Endodermal cell (in vitro differentiated cells): ENCODE measurements at regions not wholly inside any gene's neighbourhood (a gene's known extent, or its start where the extent isn't known, plus 50 kb on each side); places are given as distances from the start of the nearest gene placed in this dataset.

ENCODE experiments used
- DNase-seq: peaks from one replicate; pipeline ENCODE4 v3.0.0-alpha.2; 2017
- H3K27ac ChIP-seq: 2 replicates; pipeline ENCODE4 v1.5.1; 2013; ENCODE audit warnings: mild to moderate bottlenecking, low read depth, low read length, moderate library complexity
- H3K27me3 ChIP-seq: 2 replicates; pipeline ENCODE4 v1.6.1; 2013; ENCODE audit warnings: mild to moderate bottlenecking, low read length, moderate library complexity; ENCODE audit not compliant: insufficient read depth, control insufficient read depth, poor library complexity, severe bottlenecking
- H3K36me3 ChIP-seq: 2 replicates; pipeline ENCODE4 v1.7.0; 2013; ENCODE audit warnings: mild to moderate bottlenecking, low read length, moderate library complexity; ENCODE audit not compliant: control insufficient read depth, insufficient read depth
- H3K4me1 ChIP-seq: one replicate; pipeline ENCODE4 v1.7.0; 2013; ENCODE audit warnings: low read length; ENCODE audit not compliant: control insufficient read depth, insufficient read depth
- H3K4me3 ChIP-seq: 2 replicates; pipeline ENCODE4 v1.5.1; 2013; ENCODE audit warnings: mild to moderate bottlenecking, low read length, moderate library complexity
- H3K9ac ChIP-seq: 2 replicates; pipeline ENCODE4 v1.6.1; 2013; ENCODE audit warnings: mild to moderate bottlenecking, low read length, moderate library complexity; ENCODE audit not compliant: poor library complexity, severe bottlenecking; ENCODE audit errors: extremely low read depth
- H3K9me3 ChIP-seq: 2 replicates; pipeline ENCODE4 v1.6.1; 2013; ENCODE audit warnings: mild to moderate bottlenecking, low read length, moderate library complexity; ENCODE audit not compliant: control insufficient read depth
- H3K27ac Mint-ChIP-seq: 2 replicates; pipeline ENCODE4 v1.8.0; 2020; ENCODE audit warnings: mixed read lengths
- H3K27me3 Mint-ChIP-seq: 2 replicates; pipeline ENCODE4 v1.8.0; 2021; ENCODE audit warnings: mild to moderate bottlenecking, mixed read lengths; ENCODE audit not compliant: insufficient read depth
- H3K36me3 Mint-ChIP-seq: 2 replicates; pipeline ENCODE4 v1.8.0; 2020; ENCODE audit warnings: low read depth, mixed read lengths
- H3K4me1 Mint-ChIP-seq: 2 replicates; pipeline ENCODE4 v1.8.0; 2020; ENCODE audit warnings: mixed read lengths
- H3K4me3 Mint-ChIP-seq: 2 replicates; pipeline ENCODE4 v1.8.0; 2020; ENCODE audit warnings: mild to moderate bottlenecking, moderate library complexity, mixed read lengths
- H3K9me3 Mint-ChIP-seq: 2 replicates; pipeline ENCODE4 v1.8.0; 2020; ENCODE audit warnings: mild to moderate bottlenecking, mixed read lengths
- WGBS, 2 experiments: methylation state at CpG; one replicate each; pipeline versions ENCODE4 v1.1.5 to v1.1.7; 2013; ENCODE audit warnings: missing lambda C conversion rate in 2 of 2, mixed read lengths in 1 of 2; ENCODE audit not compliant: insufficient coverage in 1 of 2, insufficient read length in 1 of 2; 5-methylcytosine and 5-hydroxymethylcytosine counted together
- TF ChIP-seq, protein P1 (sequence below): fragments of 200-600 bp; sonication (generic); conservative IDR thresholded peaks from 2 replicates; pipeline ENCODE4 v1.5.0; 2021; ENCODE audit warnings: antibody characterized with exemption, mild to moderate bottlenecking

DNA sequence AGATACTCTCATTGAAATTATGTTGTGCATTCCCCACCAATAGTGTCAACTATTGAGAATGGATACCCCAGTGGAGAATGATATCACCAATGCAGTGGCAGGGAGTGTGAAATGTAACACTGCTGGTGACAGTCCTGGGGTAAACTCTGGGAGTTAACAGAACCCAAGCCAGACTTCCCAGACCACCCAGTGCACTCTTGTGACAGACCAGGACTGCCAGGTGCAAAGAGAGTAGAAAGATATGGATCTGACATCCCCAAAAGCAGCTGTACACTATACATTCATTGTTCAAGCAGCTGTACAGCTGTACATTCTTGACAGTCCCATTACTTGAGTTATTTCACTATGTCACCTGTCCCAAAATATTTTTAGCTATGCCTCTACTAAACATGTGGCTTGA is 886.6 kb downstream of the DIAPH3 start:
- H3K9me3 Mint-ChIP-seq: no peaks in the 10 kb centered on the region
- peaks cover 41% of the 10 kb centered on the region for H3K27me3 Mint-ChIP-seq
- H3K4me3 ChIP-seq: no peak overlapping the region
- H3K27ac ChIP-seq: no peak overlapping the region
- H3K9me3 ChIP-seq: no peaks in the 10 kb centered on the region
- no peaks in the 10 kb centered on the region for H3K36me3 ChIP-seq
- H3K36me3 Mint-ChIP-seq: no peaks in the 10 kb centered on the region
- no peak overlapping the region for H3K4me3 Mint-ChIP-seq
- TF ChIP-seq, protein P1, sequence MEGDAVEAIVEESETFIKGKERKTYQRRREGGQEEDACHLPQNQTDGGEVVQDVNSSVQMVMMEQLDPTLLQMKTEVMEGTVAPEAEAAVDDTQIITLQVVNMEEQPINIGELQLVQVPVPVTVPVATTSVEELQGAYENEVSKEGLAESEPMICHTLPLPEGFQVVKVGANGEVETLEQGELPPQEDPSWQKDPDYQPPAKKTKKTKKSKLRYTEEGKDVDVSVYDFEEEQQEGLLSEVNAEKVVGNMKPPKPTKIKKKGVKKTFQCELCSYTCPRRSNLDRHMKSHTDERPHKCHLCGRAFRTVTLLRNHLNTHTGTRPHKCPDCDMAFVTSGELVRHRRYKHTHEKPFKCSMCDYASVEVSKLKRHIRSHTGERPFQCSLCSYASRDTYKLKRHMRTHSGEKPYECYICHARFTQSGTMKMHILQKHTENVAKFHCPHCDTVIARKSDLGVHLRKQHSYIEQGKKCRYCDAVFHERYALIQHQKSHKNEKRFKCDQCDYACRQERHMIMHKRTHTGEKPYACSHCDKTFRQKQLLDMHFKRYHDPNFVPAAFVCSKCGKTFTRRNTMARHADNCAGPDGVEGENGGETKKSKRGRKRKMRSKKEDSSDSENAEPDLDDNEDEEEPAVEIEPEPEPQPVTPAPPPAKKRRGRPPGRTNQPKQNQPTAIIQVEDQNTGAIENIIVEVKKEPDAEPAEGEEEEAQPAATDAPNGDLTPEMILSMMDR: no peak
- H3K27ac Mint-ChIP-seq: no peak overlapping the region
- DNase-seq: no peak
- H3K4me1 ChIP-seq: peaks cover 4% of the 10 kb centered on the region
- no peak overlapping the region for H3K9ac ChIP-seq
- H3K4me1 Mint-ChIP-seq: peaks cover 21% of the 10 kb centered on the region
- no peaks in the 10 kb centered on the region for H3K27me3 ChIP-seq

DNA sequence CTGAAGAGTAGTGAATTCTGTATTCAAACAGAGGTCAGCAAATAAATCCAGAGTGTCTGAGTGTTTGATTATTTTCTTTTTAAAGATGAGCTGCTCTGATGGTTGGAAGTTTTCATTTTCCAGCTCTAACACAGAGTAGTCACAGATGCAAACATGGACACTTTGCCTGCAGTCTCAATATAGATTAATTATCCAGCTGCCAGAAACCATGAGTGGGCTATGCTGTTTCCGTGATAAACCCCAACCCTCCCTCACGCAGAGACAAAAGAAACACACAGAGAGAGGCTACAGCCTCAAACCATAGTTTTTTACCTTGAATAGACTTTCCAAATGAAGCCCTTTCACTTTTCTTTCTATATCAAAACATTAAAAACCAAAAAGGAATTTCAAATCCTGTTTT is 884.7 kb downstream of the DIAPH3 start:
- H3K4me3 ChIP-seq: no peak overlapping the region
- H3K27me3 Mint-ChIP-seq: peaks cover 51% of the 10 kb centered on the region
- H3K9me3 Mint-ChIP-seq: no peaks in the 10 kb centered on the region
- peaks cover 15% of the 10 kb centered on the region for H3K4me1 Mint-ChIP-seq
- DNase-seq: no peak
- no peak overlapping the region for H3K27ac ChIP-seq
- no peak overlapping the region for H3K4me3 Mint-ChIP-seq
- no peaks in the 10 kb centered on the region for H3K27me3 ChIP-seq
- no peaks in the 10 kb centered on the region for H3K36me3 ChIP-seq
- peaks cover 4% of the 10 kb centered on the region for H3K4me1 ChIP-seq
- TF ChIP-seq, protein P1: no peak
- H3K36me3 Mint-ChIP-seq: no peaks in the 10 kb centered on the region
- H3K9ac ChIP-seq: no peak overlapping the region
- WGBS, 2 experiments: 80% methylated on average over 2 of the region's 2 CpGs; no CpG with 5 or more reads in 1 of the 2 experiments
- no peak overlapping the region for H3K27ac Mint-ChIP-seq
- no peaks in the 10 kb centered on the region for H3K9me3 ChIP-seq

DNA sequence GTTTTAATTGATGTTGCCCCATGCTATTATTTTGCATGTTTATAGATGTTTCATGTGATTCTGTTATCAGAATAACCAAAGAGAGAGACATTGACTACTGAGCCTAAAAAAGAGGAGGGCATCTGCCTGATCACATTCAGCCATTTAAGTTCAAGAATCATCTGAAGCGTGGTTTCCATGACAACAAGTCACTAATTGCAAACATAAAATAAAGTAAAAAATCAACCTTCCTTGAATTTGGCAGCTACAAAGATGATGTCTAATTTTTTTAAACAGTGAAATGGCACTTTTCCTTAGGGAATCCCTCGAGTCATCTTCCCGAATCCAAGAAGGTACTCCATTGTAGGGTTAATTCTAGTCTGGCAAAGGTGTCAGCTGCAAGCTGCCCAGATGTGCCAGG is 884.2 kb downstream of the DIAPH3 start:
- no peak for DNase-seq
- H3K27me3 Mint-ChIP-seq: peaks cover 56% of the 10 kb centered on the region
- Histone ChIP-seq H3K27me3 (no peaks in the 10 kb centered on the region), H3K27ac (no peak overlapping the region), H3K4me1 (peaks cover 4% of the 10 kb centered on the region), H3K4me3 (no peak overlapping the region), H3K36me3 (no peaks in the 10 kb centered on the region), H3K9ac (no peak overlapping the region), H3K9me3 (no peaks in the 10 kb centered on the region)
- H3K9me3 Mint-ChIP-seq: no peaks in the 10 kb centered on the region
- no peaks in the 10 kb centered on the region for H3K36me3 Mint-ChIP-seq
- TF ChIP-seq, protein P1: no peak
- H3K4me1 Mint-ChIP-seq: peaks cover 15% of the 10 kb centered on the region
- no peak overlapping the region for H3K4me3 Mint-ChIP-seq
- 92 to 100% methylated on average over 2 to 3 of the region's 3 CpGs for WGBS, 2 experiments
- H3K27ac Mint-ChIP-seq: no peak overlapping the region
